Nephron progenitor cell (in vitro differentiated cells): ENCODE measurements at regions not wholly inside any gene's neighbourhood (a gene's known extent, or its start where the extent isn't known, plus 50 kb on each side); places are given as distances from the start of the nearest gene placed in this dataset.
"Not testable (repeated sequence)": the region's sequence is repeated elsewhere in the genome, so short reads cannot be mapped to it uniquely, and the experiment has no call there.

Experiments used
- DNase-seq: peaks from one replicate; pipeline ENCODE4 v3.0.0; 2021
- H3K27ac Mint-ChIP-seq: 2 replicates; pipeline ENCODE4 v1.8.0; 2021; ENCODE audit warnings: mild to moderate bottlenecking, moderate library complexity, mixed read lengths
- H3K27me3 Mint-ChIP-seq: 2 replicates; pipeline ENCODE4 v1.8.0; 2021; ENCODE audit warnings: mild to moderate bottlenecking, low read depth, mixed read lengths; ENCODE audit not compliant: poor library complexity
- H3K36me3 Mint-ChIP-seq: 2 replicates; pipeline ENCODE4 v1.8.0; 2021; ENCODE audit warnings: low read depth, mixed read lengths
- H3K4me1 Mint-ChIP-seq: 2 replicates; pipeline ENCODE4 v1.8.0; 2021; ENCODE audit warnings: mixed read lengths
- H3K4me3 Mint-ChIP-seq: 2 replicates; pipeline ENCODE4 v1.8.0; 2021; ENCODE audit warnings: mild to moderate bottlenecking, moderate library complexity, mixed read lengths
- H3K9me3 Mint-ChIP-seq: 2 replicates; pipeline ENCODE4 v1.8.0; 2021; ENCODE audit warnings: mild to moderate bottlenecking, moderate library complexity, mixed read lengths
- CTCF ChIP-seq: fragments of 200-600 bp; sonication (generic); IDR thresholded peaks from 2 replicates; pipeline ENCODE4 v1.5.0; 2021; ENCODE audit warnings: antibody characterized with exemption

GRCh38 chr17:72191356-72191755 is 70.5 kb downstream of the SOX9 start:
- no peak for DNase-seq
- no peaks in the 10 kb centered on the region for H3K36me3 Mint-ChIP-seq
- no peak overlapping the region for H3K4me3 Mint-ChIP-seq
- H3K27ac Mint-ChIP-seq = no peak overlapping the region
- H3K27me3 Mint-ChIP-seq = no peaks in the 10 kb centered on the region
- peaks cover 19% of the 10 kb centered on the region for H3K4me1 Mint-ChIP-seq
- TF ChIP-seq CTCF = no peak
- H3K9me3 Mint-ChIP-seq = peaks cover 4% of the 10 kb centered on the region

- Mint-ChIP-seq H3K4me1 (peaks cover 19% of the 10 kb centered on the region), H3K27me3 (no peaks in the 10 kb centered on the region), H3K4me3 (no peak overlapping the region), H3K27ac (no peak overlapping the region), H3K9me3 (peaks cover 10% of the 10 kb centered on the region), H3K36me3 (no peaks in the 10 kb centered on the region)
- no peak for DNase-seq
- TF ChIP-seq CTCF = no peak
These were observed 71.3 kb downstream of the SOX9 start for GRCh38 chr17:72191921-72192799.

- Mint-ChIP-seq H3K4me1 (peaks cover 19% of the 10 kb centered on the region), H3K36me3 (no peaks in the 10 kb centered on the region), H3K9me3 (peaks cover 10% of the 10 kb centered on the region), H3K4me3 (no peak overlapping the region), H3K27me3 (no peaks in the 10 kb centered on the region), H3K27ac (no peak overlapping the region)
- DNase-seq = no peak
- no peak for TF ChIP-seq CTCF
These were observed 72.0 kb downstream of the SOX9 start for GRCh38 chr17:72192800-72193192.

GRCh38 chr17:72193391-72194106 is 72.7 kb downstream of the SOX9 start:
- no peak for TF ChIP-seq CTCF
- Mint-ChIP-seq H3K4me3 (no peak overlapping the region), H3K9me3 (peaks cover 13% of the 10 kb centered on the region), H3K27ac (no peak overlapping the region), H3K4me1 (peaks cover 19% of the 10 kb centered on the region), H3K36me3 (no peaks in the 10 kb centered on the region), H3K27me3 (no peaks in the 10 kb centered on the region)
- no peak for DNase-seq

GRCh38 chr17:72194107-72194440 is 73.3 kb downstream of the SOX9 start:
- not testable (repeated sequence) for DNase-seq, H3K27ac Mint-ChIP-seq, H3K27me3 Mint-ChIP-seq, H3K4me3 Mint-ChIP-seq, H3K36me3 Mint-ChIP-seq
- Mint-ChIP-seq H3K4me1 (peaks cover 19% of the 10 kb centered on the region), H3K9me3 (peaks cover 16% of the 10 kb centered on the region)

GRCh38 chr17:72199256-72199655 is 78.4 kb downstream of the SOX9 start:
- Mint-ChIP-seq H3K27ac (no peak overlapping the region), H3K27me3 (peaks cover 6% of the 10 kb centered on the region), H3K4me3 (no peak overlapping the region), H3K4me1 (peaks cover 2% of the 10 kb centered on the region), H3K36me3 (no peaks in the 10 kb centered on the region), H3K9me3 (peaks cover 24% of the 10 kb centered on the region)
- DNase-seq = no peak
- TF ChIP-seq CTCF = no peak
